Fibroblast of skin of right biceps (primary cell): ENCODE measurements at regions not wholly inside any gene's neighbourhood (a gene's known extent, or its start where the extent isn't known, plus 50 kb on each side); places are given as distances from the start of the nearest gene placed in this dataset.

Experiments used
- DNase-seq: peaks from one replicate; pipeline ENCODE4 v3.0.0-alpha.2; 2013

DNA sequence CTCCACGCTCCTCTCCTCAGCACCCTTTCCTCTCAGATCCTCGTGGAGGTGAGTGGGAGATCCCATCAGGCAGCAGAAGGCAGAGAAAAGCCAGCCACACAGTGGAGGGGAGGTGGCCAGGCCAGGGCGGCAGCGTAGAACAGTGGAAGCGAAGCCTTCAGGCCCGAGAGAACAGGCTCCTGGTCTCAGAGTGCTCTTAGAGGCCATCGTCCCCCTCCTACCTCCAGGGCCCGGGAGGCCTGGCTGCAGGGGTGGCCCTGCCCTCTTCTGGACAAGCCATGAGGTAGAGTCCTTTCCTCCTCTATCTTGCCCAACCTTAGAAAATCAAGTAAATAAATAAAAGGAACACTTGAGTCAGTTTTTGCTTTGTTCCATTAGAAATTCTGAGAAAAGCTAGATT, 202.0 kb downstream of the KATNAL1 start:
- DNase-seq: no peak

DNA sequence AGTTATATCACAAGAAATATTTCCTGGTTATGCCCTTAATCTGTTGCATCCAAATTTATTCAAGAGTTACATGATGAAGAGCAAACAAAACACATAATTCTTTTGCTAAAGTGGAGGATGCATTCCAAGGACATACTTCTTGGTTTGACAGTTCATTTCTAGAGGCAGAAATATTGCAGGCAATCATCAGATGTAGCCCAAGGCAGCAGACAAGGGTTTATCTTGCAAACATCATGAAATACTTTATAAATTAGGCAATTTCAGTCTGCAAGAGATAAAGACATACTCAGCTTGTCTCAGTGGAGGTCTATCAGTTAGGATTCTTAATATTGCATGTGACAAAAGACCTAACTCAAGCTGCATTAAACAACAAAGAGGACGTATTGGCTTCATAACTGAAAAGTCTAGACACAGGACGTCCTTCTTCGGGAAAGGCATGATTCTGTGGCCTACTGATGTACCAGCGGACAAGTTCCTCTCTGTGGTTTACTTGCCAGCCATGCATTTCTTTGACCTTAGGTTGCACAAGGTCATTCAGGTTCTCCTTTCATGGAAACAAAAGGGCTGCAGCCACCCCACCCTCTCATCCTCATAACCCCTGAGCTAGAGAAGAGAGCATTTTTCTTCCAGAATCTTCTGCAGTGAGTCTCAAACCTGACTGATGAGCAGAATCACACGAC, 204.1 kb downstream of the KATNAL1 start:
- DNase-seq: peak; percentile 29

DNA sequence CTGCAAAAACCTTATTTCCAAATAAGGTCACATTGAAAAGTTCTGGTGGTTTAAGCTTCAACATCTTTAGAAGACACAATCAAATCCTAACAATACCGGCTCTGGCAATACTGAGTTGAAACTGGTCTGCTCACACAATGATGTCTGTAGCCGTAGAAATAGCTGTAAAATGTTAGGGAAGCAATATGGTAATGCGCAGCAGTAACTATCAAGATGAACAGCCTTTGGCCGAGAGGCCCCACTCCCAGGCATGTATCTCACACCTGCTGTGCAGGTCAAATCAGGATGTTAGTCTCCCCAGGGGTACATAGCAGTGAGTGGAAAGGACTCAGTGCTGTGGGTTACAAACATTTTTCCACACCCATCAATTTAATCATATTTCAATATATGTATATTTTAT, 207.1 kb downstream of the KATNAL1 start:
- DNase-seq: no peak

DNA sequence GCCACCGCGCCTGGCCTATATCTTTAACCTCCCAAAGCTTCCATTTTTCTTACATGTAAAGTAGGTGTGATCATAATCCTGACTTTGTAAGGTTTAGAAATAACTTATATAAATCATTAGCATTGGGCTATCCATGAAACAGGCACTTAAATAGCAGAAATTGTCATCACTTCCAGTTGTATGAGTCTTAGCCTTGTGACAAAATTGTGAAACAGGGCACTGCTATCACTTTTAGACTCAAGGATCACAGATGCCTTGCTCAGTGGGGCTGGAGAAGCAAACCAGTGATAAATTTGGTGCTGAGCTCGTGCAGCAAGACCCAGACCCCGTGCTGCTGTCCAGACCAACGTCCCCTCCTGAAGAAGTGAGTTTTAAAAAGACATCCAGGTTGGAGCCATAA, 209.7 kb downstream of the KATNAL1 start:
- DNase-seq: no peak

DNA sequence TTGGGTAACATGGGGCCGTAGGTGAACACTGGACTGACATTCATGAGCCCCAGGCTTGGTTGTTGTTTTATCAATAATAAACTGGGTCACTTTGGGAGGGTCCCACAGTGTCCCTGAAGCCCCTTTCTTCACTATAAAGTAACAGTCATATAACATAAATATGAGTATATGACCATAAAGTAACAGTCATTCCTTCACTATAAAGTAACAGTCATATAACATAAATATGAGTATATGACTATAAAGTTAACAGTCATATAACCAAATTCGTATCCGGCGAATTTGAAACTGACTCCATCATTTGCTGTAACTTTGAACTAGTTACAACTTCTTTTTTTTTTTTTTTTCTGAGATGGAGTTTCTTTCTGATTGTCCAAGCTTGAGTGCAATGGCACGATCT, 210.3 kb downstream of the KATNAL1 start:
- DNase-seq: no peak

DNA sequence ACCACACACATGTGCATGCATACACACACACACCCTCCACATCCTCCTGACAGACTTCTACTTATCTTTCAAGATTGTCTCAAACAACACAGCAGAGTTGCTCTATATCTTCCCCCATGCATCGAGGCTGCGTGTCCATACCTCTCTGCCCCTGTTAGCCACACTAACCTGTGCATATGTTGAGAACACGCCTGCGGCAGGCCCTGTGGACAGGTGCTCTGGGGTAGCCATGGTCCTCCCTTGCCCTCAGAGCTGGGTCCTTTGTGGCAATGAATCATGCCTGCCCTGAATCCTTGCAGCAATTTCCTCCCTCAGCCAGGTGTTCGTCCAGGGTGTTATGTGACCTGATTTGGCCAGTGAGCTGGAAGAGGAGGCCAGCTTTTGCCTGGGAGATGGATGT, 213.3 kb downstream of the KATNAL1 start:
- no peak for DNase-seq

DNA sequence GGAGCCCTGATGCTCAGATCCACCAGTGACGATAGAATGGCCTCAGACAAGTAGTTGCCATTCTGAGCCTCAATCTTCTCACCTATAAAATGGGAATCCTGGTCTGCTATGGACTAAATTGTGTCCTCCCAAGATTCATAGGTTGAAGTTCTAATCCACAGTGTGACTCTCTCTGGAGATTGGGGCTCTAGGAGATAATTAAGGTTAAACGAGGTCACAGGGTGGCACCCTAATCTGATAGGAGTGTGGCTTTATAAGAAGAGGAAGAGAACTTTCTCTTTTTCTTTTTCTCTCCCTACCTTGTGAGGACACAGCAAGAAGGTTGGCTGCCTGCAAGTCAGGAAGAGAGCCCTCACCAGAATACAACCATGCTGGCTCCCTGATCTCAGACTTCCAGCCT, 214.1 kb downstream of the KATNAL1 start:
- no peak for DNase-seq

DNA sequence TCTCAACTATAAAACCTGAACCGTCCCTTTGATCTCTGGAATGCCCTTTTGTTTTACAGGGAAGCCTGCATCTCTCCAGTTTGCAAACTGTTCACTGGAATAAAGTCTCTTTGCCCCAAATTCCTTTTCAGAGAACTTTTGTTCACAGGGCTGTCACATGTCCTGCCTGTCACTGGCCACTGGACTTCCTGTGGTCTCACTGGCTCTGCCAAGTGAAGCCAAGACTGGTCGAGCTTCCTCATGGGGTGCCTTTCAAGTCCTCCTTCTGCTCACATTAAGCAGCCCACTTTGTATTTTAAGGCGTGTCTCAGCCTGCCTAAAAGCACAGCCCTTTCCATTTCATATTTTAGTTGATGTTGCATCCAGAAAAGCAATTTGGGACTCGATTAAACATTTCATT, 215.7 kb downstream of the KATNAL1 start:
- no peak for DNase-seq

DNA sequence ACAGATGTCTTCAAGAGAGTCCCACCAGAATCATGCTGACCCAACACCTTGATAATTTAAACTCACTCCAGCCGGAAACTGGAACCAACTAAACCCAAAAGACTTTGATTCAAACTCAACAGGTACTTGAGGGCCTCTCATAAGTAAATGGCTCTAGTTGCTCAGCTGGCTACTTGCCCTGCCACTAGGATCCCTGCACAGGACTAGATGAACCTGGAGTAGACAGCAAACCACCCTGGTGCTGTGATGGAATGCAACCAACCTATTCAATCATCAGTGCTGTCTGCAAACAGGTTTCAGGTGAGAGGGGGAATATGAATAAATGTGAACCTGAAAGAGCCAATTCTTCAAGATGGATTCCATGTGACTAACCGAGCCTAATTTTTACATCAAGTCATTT, 216.3 kb downstream of the KATNAL1 start:
- no peak for DNase-seq

DNA sequence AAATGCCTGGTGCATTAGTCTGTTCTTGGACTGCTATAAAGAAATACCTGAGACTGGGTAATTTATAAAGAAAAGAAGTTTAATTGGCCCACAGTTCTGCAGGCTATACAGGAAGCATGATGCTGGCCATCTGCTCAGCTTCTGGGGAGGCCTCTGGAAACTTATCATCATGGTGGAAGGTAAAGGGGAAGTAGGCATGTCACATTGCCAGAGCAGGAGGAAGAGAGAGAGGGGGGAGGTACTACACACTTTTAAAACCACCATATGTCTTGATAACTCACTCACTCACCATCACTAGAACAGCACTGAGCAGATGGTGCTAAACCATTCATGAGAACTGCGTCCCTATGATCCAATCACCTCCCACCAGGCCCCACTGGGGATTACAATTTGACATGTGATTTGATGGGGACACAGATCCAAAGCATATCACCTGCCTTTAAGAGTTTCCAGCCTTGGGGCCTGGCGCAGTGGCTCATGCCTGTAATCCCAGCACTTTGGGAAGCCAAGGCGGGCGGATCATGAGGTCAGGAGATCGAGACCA, 219.0 kb downstream of the KATNAL1 start:
- DNase-seq: no peak

DNA sequence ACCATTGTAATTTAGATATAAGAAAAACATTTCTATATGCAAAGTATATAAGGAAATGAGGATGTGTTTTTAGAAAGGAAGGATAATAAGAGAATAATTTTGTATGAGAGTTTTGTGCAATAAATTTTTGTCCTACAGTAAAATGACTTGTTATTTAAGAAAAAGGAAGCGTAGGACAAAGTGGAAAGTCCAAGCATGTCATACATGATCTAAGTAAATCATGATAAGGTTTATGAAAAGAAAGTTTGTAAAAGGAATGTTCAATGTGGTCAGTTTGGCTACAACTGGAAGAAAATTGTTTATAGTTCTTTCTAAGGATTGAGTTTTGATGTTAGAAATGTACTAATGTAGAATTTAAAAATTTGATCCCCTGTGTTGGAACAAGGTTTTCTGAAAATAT, 222.3 kb downstream of the KATNAL1 start:
- no peak for DNase-seq

DNA sequence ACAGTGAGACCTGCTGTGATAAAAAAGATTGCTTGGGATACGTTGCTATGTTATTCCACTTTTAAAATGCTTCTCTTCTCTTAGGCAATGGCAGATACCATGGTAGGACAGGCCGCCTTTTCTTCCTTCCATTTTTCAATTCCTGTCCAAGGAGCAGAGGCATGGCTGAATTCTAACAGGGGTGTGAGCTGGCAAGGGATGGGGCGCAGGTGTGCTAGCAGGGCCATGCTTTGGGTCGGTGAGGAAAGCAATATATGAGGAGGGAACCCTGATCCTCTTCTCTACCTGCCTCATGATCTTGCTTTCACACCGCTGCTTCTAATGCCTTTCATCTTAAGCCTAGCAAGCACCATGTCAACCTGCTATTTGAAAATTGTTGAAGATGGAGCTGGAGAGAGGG, 225.0 kb downstream of the KATNAL1 start:
- DNase-seq: no peak

DNA sequence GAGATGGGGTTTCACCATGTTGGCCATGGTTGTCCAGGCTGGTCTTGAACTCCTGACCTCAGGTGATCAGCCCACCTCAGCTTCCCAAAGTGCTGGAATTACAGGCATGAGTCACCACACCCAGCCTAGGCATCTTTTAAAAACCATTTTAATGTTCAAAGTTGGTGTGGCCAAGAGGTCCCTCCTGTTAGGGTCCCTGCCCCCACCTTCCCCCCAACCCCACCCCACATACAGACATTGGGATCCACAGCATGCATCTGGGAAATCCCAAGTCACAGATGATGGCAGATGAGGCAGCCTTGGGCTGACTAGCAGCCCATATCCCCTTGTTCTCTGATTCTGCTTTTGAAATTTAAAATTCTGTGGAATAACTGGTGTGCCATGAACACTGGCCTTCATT, 226.0 kb downstream of the KATNAL1 start:
- DNase-seq: no peak

DNA sequence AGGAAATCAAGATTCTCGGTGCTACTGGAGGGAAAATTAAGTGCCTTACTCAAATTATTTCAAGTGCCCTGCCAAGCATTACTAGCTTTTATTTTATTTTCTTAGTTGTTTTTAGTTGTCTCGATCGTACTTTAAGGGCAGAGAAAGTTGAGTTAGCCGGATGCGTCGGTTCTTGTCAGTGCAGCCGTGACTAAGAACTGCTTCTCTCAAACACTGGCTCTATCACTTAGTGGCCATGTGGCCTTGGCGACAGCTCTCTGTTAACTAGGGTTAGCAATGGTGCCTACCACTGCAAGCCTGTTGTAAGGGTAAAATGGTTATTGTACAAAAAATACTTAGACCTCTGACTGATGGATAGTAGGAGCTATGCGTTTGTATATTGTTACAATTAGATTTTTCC, 227.8 kb downstream of the KATNAL1 start:
- no peak for DNase-seq

DNA sequence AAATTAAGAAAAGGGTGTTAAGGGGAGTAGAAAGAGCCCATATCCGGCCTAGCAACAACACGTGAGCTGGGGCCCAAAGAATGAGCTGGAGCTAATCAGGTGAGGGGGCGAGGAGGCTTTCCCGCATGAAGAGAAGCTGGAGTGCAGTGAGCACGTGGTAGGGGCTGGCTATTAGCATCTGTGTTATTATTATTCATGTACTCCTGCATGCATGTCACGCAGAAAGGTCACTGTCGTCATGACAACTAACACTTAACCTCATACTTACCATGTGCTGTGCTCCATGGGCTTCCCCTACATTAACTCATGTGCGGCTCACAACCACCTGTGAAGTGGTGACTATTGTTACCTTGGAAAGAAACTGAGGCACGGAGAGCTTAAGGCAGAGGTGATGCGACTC, 227.6 kb upstream of the UBL3 start:
- DNase-seq: no peak

DNA sequence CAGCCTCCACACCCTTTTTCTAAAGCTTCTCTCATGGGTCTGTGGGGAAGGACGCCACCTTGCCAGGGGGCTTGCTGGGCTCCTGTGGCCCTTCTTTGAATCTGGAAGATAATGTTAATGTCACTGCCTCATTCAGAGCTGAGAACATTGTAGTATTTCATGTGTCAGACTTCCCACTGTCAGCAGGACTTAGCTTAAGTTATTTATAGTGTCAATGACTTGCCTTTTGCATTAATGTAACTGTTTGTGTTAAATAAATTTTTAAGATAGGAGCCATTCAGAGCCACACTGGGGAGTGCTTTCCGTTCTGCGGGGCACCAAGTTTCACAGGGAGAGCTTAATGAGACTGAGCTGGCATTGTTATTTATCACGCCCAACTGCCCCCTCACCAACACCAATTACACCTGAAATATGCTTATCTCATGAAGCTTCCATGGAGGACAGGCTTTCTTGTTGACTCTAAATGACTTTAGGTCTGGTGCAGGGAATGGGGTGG, 226.9 kb upstream of the UBL3 start:
- DNase-seq: no peak

DNA sequence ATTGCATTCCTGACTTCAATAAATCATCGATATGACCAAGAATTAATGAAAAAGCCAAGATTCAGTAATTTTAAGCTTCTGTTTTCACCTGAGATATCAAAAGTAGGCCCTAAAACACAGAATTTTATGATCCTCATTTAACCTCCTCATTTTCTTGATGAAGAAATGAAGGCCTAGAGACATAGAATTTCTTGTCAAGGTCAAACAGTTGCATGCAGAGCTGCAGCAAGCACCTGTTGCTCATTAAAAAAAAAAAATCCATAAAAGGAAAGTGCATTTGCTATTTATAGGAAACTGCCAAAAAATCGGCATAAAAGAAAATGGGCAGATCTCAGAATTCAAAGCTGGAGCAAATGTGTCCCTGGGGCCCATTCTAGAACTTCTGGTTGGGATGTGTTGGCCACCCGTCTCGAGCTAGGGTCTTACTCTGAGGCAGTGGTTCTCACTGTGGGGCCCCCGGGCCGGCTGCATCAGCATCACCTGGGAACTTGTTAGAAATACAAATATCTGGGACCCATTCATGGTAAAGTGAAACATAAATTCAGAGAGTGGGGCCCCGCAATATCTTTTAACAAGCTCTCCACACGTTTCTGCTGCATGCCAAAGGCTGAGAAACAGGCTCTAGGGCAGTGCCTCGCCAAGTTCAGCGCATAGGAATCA, 224.7 kb upstream of the UBL3 start:
- DNase-seq: no peak

DNA sequence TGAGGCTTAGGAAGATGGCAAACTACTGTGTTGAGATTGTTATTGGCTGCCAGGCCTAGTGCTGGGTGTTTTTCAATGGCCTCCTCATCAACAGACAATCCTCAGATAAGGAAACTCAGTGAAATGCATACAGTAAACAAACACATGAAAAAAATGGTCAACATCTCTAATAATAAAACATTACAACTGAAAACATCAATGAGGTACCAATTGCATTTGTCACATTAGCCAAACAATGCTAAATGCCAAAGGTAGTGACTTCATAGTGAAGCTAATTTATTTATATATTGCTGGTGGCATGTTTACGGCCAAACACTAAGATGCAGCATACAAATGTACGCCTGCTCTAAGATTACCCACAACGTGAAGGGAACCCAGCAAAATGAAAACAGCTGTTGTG, 224.0 kb upstream of the UBL3 start:
- no peak for DNase-seq

DNA sequence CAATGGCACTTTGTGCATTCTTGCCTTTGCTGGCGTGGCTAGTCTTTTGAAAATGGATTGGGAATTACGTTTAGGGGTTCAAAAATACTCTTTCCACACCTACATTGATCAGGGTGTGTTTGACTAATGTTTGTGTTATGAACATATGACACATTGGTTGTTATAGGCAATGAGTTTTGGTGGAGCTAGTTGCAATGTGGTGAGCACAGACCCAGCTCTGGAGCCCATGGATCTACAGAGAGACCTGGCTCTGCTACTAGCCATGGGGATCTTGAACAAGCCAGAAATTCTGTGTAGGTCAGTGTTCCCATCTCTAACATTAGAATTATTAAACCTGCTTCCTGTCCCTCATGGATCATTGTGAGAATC, 222.4 kb upstream of the UBL3 start:
- no peak for DNase-seq

DNA sequence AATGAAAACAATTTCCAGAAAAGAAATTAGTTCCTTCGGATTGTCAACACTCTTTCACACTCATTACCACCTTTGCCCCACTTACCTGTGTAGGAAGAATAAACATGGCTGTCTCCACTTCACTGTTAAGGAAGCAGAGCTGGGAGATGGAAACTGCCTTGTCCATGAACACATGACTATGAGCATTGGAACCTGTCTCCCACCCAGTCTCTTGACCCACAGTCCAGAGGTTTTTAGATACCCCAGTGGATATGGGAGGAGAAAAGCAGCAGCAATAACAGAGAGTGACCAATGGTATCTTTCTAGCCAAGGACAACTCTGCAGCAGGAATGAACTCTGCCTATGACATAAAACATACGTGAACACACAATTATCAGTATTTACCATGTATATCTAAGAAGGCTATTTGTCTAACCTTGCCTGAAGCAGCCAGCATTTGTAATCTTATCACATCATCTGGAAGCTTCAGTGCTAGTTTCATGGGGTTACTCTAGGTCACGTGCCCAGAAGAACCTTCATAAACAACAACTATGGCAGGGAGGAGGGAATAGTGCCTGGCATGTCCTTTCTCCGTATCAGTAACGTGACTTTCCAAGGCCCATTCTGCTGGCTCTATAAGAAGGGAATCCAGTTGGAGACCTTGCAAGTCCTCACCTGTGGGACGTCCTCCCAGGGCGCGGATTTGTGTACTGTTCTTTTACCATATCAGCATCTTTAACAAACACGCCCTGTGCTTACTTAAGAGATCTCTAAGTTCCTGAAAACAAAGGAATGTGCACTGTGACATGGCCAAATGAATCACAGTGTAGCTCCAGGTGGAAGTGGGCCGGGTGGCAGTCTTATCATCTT, 221.8 kb upstream of the UBL3 start:
- DNase-seq: no peak

DNA sequence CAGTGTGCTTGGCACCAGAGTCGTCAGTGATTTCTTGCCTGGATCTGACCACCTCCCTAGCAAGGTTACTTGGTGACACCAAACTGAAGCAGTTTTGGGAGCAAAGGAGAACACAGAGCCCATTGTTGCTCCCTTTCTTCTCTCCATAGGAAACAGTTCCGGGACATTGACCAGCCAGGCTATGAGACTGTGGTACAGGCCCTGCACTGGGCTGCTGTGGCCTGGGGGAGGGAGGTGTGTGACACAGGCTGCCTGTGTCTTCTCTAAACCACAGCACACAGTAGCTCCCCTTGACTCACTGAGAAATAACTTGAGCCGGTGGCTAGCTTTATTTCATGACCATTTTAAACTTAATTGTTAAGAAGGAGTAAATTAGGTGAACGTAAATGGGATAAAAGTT, 214.8 kb upstream of the UBL3 start:
- no peak for DNase-seq

DNA sequence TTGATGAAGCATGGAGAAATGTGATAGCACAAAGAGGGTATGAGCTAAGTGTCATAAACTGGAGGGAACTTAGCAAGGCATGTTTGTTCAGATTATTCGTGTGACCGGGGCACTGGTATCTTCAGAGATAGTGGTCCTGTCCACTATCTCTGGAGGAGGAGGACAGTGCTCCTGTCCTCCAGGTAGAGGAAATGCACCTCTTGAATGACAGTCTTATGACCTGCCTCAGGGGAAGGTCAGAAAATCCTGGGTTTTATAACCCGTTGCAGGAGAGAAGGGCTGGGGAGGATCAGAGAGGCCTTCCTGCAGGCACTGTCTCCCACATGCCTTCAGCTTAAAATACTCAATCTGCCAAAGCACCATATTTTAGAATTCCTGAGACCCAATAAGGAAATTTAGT, 213.5 kb upstream of the UBL3 start:
- no peak for DNase-seq

DNA sequence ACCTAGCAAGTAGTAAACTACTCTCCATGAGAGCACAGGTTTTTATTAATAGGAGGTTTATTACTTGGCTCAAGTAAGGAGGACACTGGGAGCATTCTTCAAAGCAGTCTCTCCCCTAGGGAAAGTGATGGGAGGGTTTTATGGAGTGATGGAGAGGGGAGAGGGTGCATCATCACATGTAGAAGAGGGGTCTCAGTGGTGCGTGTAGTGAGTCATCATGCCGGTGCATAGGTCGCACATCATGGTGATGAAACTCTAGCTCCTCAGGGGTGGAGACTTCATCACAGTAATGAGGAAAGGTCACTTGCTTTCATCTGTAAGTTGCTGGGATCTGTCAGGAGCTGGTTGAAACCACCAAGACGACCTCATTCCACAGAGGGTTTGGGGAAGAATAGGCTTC, 210.8 kb upstream of the UBL3 start:
- no peak for DNase-seq

DNA sequence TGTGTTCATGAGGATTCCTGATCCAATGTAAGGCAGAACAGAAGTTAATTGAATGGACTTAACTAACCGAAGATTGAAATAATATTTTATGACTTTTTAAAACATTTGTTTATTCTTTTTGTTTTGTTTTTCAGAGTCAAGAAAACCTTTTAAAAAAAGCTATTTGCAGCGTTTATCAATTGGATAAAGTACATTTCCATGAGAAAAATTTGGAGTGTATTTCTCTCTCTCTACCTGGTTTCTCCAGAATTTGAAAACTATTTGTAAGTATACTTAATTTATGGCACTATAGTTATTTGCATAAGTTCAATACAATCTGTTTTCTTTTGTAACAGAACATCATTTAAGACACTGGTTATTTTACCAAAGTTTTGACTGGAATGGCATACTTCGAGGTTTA, 208.0 kb upstream of the UBL3 start:
- no peak for DNase-seq
